Upper lobe of left lung (tissue), 6 donors: ENCODE measurements at regions not wholly inside any gene's neighbourhood (a gene's known extent, or its start where the extent isn't known, plus 50 kb on each side); places are given as distances from the start of the nearest gene placed in this dataset.

ENCODE experiments used
- ATAC-seq, 2 donors: fragments of 200-7000 bp; cut with Tn5 transposase; one replicate each; pipeline ENCODE4 v1.9.1; 2022; ENCODE audit warnings: mild to moderate bottlenecking in 2 of 2, moderate library complexity in 2 of 2; ENCODE audit not compliant: low FRiP score in 2 of 2
- DNase-seq, 2 donors: peaks; one replicate each; pipeline ENCODE4 v3.0.0-alpha.2; 2019 to 2020
- H3K27ac ChIP-seq, 4 donors: fragments of 200-600 bp; sonication (generic); one replicate each; pipeline ENCODE4 v1.5.1; 2016 to 2019
- H3K27me3 ChIP-seq, 4 donors: fragments of 200-600 bp; sonication (generic); one replicate each; pipeline ENCODE4 v1.5.1; 2017 to 2019
- H3K36me3 ChIP-seq, 4 donors: fragments of 200-600 bp; sonication (generic); one replicate each; pipeline ENCODE4 v1.5.1; 2016 to 2019
- H3K4me1 ChIP-seq, 4 donors: fragments of 200-600 bp; sonication (generic); one replicate each; pipeline ENCODE4 v1.5.1; 2018 to 2019
- H3K4me3 ChIP-seq, 4 donors: fragments of 200-600 bp; sonication (generic); one replicate each; pipeline ENCODE4 v1.5.1; 2017 to 2019; ENCODE audit warnings: mild to moderate bottlenecking in 2 of 4, moderate library complexity in 1 of 4
- H3K9me3 ChIP-seq, 4 donors: fragments of 200-600 bp; sonication (generic); one replicate each; pipeline ENCODE4 v1.5.1; 2018 to 2019
- CTCF ChIP-seq, 6 experiments: fragments of 450-650 bp in 4 of 6; fragments of 200-600 bp in 2 of 6; sonication (generic) in 2 of 6; IDR thresholded peaks; one replicate each; pipeline ENCODE4 v1.5.1; 2016 to 2019; ENCODE audit warnings: antibody characterized with exemption in 6 of 6
- EP300 ChIP-seq, 4 donors: sonication (generic); formaldehyde crosslinking; IDR thresholded peaks; one replicate each; pipeline ENCODE4 v1.5.1; 2017; ENCODE audit warnings: antibody characterized with exemption in 4 of 4, control low read depth in 2 of 4
- POLR2A ChIP-seq, 4 donors: fragments of 450-650 bp; IDR thresholded peaks; one replicate each; pipeline ENCODE4 v1.5.1; 2016 to 2017; ENCODE audit warnings: antibody characterized with exemption in 4 of 4, mild to moderate bottlenecking in 2 of 4
- POLR2AphosphoS5 ChIP-seq, 2 donors: sonication (generic); formaldehyde crosslinking; IDR thresholded peaks; one replicate each; pipeline ENCODE4 v1.5.1; 2017; ENCODE audit warnings: antibody characterized with exemption in 2 of 2
- WGBS, 2 donors: methylation state at CpG; one replicate each; pipeline ENCODE4 v1.1.5; 2017 to 2018; 5-methylcytosine and 5-hydroxymethylcytosine counted together
- donor health status: DM: no; HTN: no; CAD: no; lungs with moderate emphysema.
- donor health status: DM: no; HTN: yes; CAD: no; lungs with severe emphysema.

- H3K4me1 ChIP-seq, result no peaks in the 10 kb centered on the region
- no peak overlapping the region for H3K27ac ChIP-seq
- H3K36me3 ChIP-seq, result no peaks in the 10 kb centered on the region
- WGBS, 2 donors, result 77 to 78% methylated on average over 9 of the region's 9 CpGs
- TF ChIP-seq POLR2A (IDR thresholded peaks at IDR 0.05) (no peak), POLR2AphosphoS5 (IDR thresholded peaks at IDR 0.05) (no peak), CTCF (IDR thresholded peaks at IDR 0.05) (no peak), EP300 (IDR thresholded peaks at IDR 0.05) (no peak)
- no peaks in the 10 kb centered on the region for H3K9me3 ChIP-seq
- no peak for ATAC-seq
- no peaks in the 10 kb centered on the region for H3K27me3 ChIP-seq
- H3K4me3 ChIP-seq, result no peak overlapping the region
- no peak for DNase-seq
Observed at GRCh38 chr4:24065974-24066373, 176.1 kb upstream of the PPARGC1A start.

DNA sequence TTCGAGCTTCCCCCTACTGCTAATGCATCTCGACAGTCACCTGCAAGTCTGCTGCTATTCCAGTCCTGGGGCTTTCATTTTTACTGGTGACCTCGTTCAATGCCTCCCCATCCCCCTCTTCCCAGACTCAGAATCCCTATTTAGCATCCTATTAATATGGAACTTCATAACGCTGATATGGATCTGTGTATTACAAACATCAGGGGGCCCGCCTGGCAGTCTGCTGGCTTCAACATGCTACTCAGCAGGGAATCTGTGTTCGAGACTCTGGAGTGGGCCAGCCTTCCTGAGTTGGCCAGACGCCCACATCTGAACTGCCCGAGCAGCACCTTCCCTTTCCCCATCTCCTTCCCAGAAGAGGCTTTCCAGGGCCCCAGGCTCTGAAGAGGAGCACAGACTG is 173.9 kb upstream of the PPARGC1A start:
- Histone ChIP-seq H3K4me1 (no peaks in the 10 kb centered on the region), H3K27ac (no peak overlapping the region), H3K36me3 (no peaks in the 10 kb centered on the region), H3K9me3 (no peaks in the 10 kb centered on the region), H3K4me3 (no peak overlapping the region), H3K27me3 (no peaks in the 10 kb centered on the region)
- no peak for ATAC-seq
- TF ChIP-seq EP300 (IDR thresholded peaks at IDR 0.05) (no peak), POLR2A (IDR thresholded peaks at IDR 0.05) (no peak), POLR2AphosphoS5 (IDR thresholded peaks at IDR 0.05) (no peak), CTCF (IDR thresholded peaks at IDR 0.05) (no peak)
- DNase-seq, result no peak
- WGBS, 2 donors, result 60 to 67% methylated on average over 8 of the region's 8 CpGs

GRCh38 chr4:24060932-24061331 is 171.1 kb upstream of the PPARGC1A start:
- Histone ChIP-seq H3K36me3 (no peaks in the 10 kb centered on the region), H3K27me3 (no peaks in the 10 kb centered on the region), H3K4me1 (no peaks in the 10 kb centered on the region), H3K4me3 (no peak overlapping the region), H3K9me3 (no peaks in the 10 kb centered on the region), H3K27ac (no peak overlapping the region)
- TF ChIP-seq EP300 (IDR thresholded peaks at IDR 0.05) (no peak), CTCF (IDR thresholded peaks at IDR 0.05) (no peak)
- ATAC-seq, result no peak
- DNase-seq, result no peak
- WGBS, 2 donors, result 66 to 87% methylated on average over 3 of the region's 3 CpGs

- no peaks in the 10 kb centered on the region for H3K27me3 ChIP-seq
- H3K27ac ChIP-seq, result no peak overlapping the region
- no peaks in the 10 kb centered on the region for H3K36me3 ChIP-seq
- no peak for TF ChIP-seq POLR2AphosphoS5 (IDR thresholded peaks at IDR 0.05)
- TF ChIP-seq CTCF (IDR thresholded peaks at IDR 0.05), result no peak
- no peak for TF ChIP-seq EP300 (IDR thresholded peaks at IDR 0.05)
- no peak for TF ChIP-seq POLR2A (IDR thresholded peaks at IDR 0.05)
- H3K9me3 ChIP-seq, result no peaks in the 10 kb centered on the region
- H3K4me1 ChIP-seq, result no peaks in the 10 kb centered on the region
- no peak for DNase-seq
- WGBS, 2 donors, result 89 to 90% methylated on average over 5 of the region's 5 CpGs
- ATAC-seq, result no peak
- H3K4me3 ChIP-seq, result no peak overlapping the region
Observed at GRCh38 chr4:24059839-24060238, 170.0 kb upstream of the PPARGC1A start.

DNA sequence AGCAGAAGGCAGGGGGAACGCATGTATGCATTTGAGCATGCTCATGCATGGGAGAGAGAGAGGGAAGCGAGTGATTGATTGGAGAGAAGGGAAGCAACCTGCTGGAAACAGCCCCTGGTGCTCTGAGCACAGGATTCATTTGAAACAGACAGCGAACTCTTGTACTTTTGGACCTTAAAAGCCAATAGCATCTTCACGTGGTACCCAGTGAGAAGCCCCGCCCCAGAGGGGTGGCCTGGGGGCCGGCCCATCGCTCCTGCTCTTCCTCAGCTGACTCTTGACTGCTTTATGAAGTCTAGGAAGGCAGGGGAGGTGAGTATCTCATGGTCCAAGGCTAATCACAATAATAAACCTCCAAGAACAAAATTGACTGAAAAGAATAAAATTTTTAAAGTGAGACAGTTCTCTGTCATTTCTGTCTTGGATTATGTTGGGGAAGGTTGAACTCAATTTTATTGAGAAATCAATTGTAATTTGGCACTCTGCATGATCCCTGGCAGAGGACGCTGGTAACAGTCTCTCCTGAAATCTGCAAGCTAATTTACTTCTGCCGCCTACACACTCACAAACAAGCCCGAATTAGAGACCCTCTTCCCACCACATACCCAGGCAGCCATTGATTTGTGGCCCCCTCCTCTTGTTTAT is 168.2 kb upstream of the PPARGC1A start:
- WGBS, 2 donors, result 72 to 79% methylated on average over 10 of the region's 10 CpGs
- TF ChIP-seq EP300 (IDR thresholded peaks at IDR 0.05), result no peak
- TF ChIP-seq POLR2AphosphoS5 (IDR thresholded peaks at IDR 0.05), result no peak
- no peak for TF ChIP-seq POLR2A (IDR thresholded peaks at IDR 0.05)
- TF ChIP-seq CTCF (IDR thresholded peaks at IDR 0.05), result no peak
- Histone ChIP-seq H3K9me3 (no peaks in the 10 kb centered on the region), H3K4me1 (no peaks in the 10 kb centered on the region), H3K36me3 (no peaks in the 10 kb centered on the region), H3K27ac (no peak overlapping the region), H3K4me3 (no peak overlapping the region), H3K27me3 (no peaks in the 10 kb centered on the region)
- ATAC-seq (no peak), DNase-seq (peak in 1 of 2 donors; percentile 37)
